ENCODE measurements at regions not wholly inside any gene's neighbourhood (a gene's known extent, or its start where the extent isn't known, plus 50 kb on each side); places are given as distances from the start of the nearest gene placed in this dataset.

GRCh38 chr14:86639666-86640065, 1109.7 kb downstream of the FLRT2 start:
- H3K36me3 ChIP-seq = no peaks in the 10 kb centered on the region
- H3K9me3 ChIP-seq = no peaks in the 10 kb centered on the region
- DNase-seq (ENCODE audit: low spot score in 2 of 2) = no peak
- no peak overlapping the region for H3K4me3 ChIP-seq
- TF ChIP-seq POLR2A (IDR thresholded peaks at IDR 0.05) (no peak), EP300 (IDR thresholded peaks at IDR 0.05) (no peak)
- TF ChIP-seq, protein P1, sequence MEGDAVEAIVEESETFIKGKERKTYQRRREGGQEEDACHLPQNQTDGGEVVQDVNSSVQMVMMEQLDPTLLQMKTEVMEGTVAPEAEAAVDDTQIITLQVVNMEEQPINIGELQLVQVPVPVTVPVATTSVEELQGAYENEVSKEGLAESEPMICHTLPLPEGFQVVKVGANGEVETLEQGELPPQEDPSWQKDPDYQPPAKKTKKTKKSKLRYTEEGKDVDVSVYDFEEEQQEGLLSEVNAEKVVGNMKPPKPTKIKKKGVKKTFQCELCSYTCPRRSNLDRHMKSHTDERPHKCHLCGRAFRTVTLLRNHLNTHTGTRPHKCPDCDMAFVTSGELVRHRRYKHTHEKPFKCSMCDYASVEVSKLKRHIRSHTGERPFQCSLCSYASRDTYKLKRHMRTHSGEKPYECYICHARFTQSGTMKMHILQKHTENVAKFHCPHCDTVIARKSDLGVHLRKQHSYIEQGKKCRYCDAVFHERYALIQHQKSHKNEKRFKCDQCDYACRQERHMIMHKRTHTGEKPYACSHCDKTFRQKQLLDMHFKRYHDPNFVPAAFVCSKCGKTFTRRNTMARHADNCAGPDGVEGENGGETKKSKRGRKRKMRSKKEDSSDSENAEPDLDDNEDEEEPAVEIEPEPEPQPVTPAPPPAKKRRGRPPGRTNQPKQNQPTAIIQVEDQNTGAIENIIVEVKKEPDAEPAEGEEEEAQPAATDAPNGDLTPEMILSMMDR (IDR thresholded peaks at IDR 0.05) = no peak
- no peaks in the 10 kb centered on the region for H3K4me1 ChIP-seq
- H3K27ac ChIP-seq = no peak overlapping the region
- no peaks in the 10 kb centered on the region for H3K27me3 ChIP-seq

DNA sequence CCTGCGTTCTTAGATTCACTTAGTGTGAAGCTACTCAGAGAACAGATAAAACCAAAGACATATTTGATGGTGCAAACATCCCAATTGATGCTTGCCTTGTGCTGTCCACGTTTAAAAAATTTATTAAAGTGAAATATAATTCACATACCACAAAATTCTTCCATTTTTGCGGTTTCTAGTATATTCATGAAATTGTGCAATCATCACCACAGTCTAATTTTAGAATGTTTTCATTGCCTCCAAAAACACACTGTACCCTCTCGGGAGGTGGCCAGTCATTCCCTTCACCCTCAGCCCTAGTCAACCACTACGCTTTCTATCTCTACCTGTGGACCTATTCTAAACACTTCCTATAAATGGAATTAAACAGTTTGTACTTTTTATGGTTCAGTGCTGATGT, 1109.2 kb downstream of the FLRT2 start:
- Histone ChIP-seq H3K27me3 (no peaks in the 10 kb centered on the region), H3K27ac (no peak overlapping the region), H3K4me3 (no peak overlapping the region), H3K4me1 (no peaks in the 10 kb centered on the region), H3K9me3 (no peaks in the 10 kb centered on the region), H3K36me3 (no peaks in the 10 kb centered on the region)
- TF ChIP-seq, protein P1 (IDR thresholded peaks at IDR 0.05) = no peak
- TF ChIP-seq EP300 (IDR thresholded peaks at IDR 0.05) (no peak), POLR2A (IDR thresholded peaks at IDR 0.05) (no peak)
- no peak for DNase-seq (ENCODE audit: low spot score in 2 of 2)
- 82 to 83% methylated on average over 5 of the region's 5 CpGs for WGBS, 2 donors

DNA sequence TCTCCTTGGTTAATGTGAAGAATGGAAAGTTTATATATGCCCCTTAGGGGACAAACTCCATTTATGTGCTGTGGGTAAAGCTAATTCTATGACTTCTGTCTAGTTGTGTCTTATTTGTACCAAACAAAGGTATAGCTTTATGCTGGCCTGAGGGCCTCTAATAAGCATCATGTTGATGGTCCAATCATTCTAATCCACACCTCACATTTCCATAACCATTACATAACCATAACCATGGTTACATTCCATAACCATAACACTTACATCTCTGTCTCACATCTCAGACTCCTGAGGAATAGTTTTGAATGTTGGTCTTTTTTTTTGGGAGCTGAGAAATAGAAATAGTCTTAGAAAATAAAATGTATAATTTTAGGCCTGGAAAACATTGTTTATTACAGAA, 1097.1 kb downstream of the FLRT2 start:
- Histone ChIP-seq H3K27me3 (no peaks in the 10 kb centered on the region), H3K36me3 (no peaks in the 10 kb centered on the region), H3K4me1 (no peaks in the 10 kb centered on the region), H3K4me3 (no peak overlapping the region), H3K9me3 (no peaks in the 10 kb centered on the region), H3K27ac (no peak overlapping the region)
- no peak for DNase-seq (ENCODE audit: low spot score in 2 of 2)
- TF ChIP-seq EP300 (IDR thresholded peaks at IDR 0.05) (no peak), POLR2A (IDR thresholded peaks at IDR 0.05) (no peak)
- TF ChIP-seq, protein P1 (IDR thresholded peaks at IDR 0.05) = no peak

- TF ChIP-seq POLR2A (IDR thresholded peaks at IDR 0.05) = no peak
- no peak for TF ChIP-seq EP300 (IDR thresholded peaks at IDR 0.05)
- TF ChIP-seq, protein P1 (IDR thresholded peaks at IDR 0.05) = no peak
- Histone ChIP-seq H3K27ac (no peak overlapping the region), H3K4me3 (no peak overlapping the region), H3K9me3 (no peaks in the 10 kb centered on the region), H3K36me3 (no peaks in the 10 kb centered on the region), H3K4me1 (no peaks in the 10 kb centered on the region), H3K27me3 (no peaks in the 10 kb centered on the region)
- DNase-seq (ENCODE audit: low spot score in 2 of 2) = no peak
- 80 to 86% methylated on average over 3 of the region's 3 CpGs for WGBS, 2 donors
These were observed 1096.6 kb downstream of the FLRT2 start for GRCh38 chr14:86626530-86626929.

DNA sequence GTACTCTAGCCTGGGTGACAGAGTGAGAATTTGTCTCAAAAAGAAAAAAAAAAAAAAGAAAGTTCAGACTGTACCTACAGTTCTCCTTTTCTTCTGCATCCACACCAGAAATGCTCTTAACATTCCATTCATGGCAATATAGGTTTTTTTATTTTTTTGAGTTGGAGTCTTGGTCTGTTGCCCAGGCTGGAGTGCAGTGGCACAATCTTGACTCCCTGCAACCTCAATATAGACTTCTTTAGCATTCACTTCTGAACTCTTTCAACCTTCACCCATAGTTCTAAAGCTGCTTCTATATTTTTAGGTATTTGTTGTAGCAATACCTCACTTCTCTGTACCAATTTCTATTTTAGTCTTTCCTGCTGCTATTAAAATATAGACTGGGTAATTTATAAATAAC, 1095.7 kb downstream of the FLRT2 start:
- H3K4me3 ChIP-seq = no peak overlapping the region
- no peak overlapping the region for H3K27ac ChIP-seq

More for the DNA sequence above, 1095.7 kb downstream of the FLRT2 start:
- no peaks in the 10 kb centered on the region for H3K9me3 ChIP-seq
- TF ChIP-seq, protein P1 (IDR thresholded peaks at IDR 0.05) = no peak
- TF ChIP-seq POLR2A (IDR thresholded peaks at IDR 0.05) (no peak), EP300 (IDR thresholded peaks at IDR 0.05) (no peak)
- DNase-seq (ENCODE audit: low spot score in 2 of 2) = no peak
- no peaks in the 10 kb centered on the region for H3K27me3 ChIP-seq
- H3K36me3 ChIP-seq = no peaks in the 10 kb centered on the region
- no peaks in the 10 kb centered on the region for H3K4me1 ChIP-seq
